NCI-H226 (cell line): ENCODE measurements at regions not wholly inside any gene's neighbourhood (a gene's known extent, or its start where the extent isn't known, plus 50 kb on each side); places are given as distances from the start of the nearest gene placed in this dataset.

ENCODE experiments used
- DNase-seq: peaks from one replicate; pipeline ENCODE4 v3.0.0-alpha.2; 2015

DNA sequence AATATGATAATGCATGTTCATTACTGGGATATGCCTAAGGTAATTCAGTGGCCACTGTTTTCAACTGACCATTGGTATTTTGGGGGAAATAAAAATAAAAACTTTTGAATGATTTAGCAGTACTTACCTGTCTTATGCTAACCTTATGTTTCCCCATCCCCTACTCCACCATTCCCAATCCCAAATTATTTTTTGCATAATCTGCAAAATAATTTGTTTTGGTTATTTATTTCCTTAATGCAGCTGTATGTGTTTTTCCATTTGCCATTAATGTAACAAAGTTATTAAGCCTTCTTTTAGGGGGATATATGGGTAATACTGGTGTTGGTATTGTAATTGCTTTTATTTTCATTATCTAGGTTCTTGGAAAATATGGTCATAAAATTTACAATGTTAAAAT, 213.9 kb upstream of the GULP1 start:
- DNase-seq = no peak

- no peak for DNase-seq
Measured at GRCh38 chr2:188078534-188078933, 213.1 kb upstream of the GULP1 start.

- peak; percentile 79 for DNase-seq
Measured at GRCh38 chr2:188079196-188079595, 212.5 kb upstream of the GULP1 start.

DNA sequence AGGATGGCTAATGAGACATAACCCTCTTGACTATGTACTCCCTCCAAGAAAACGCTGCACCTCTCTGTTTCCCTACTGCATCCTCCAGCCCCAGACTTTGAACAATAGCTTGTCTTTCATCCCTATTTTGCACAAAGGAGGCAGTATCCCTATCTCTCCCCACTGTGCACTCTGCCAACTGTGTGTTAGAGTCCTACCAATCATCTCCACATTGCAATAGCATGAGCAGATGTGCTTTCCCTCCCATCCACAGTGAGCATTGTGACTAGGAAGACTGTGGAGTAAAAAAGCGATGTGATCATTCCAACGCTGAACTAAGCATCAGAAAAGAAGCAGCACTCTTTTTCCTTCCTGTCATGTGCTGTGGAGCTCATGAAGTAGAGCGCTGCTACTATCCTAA, 206.3 kb upstream of the GULP1 start:
- DNase-seq = no peak

- peak; percentile 27 for DNase-seq
Measured at GRCh38 chr2:188089901-188090300, 201.8 kb upstream of the GULP1 start.

- DNase-seq = no peak
Measured at GRCh38 chr2:188091220-188091619, 200.5 kb upstream of the GULP1 start.

DNA sequence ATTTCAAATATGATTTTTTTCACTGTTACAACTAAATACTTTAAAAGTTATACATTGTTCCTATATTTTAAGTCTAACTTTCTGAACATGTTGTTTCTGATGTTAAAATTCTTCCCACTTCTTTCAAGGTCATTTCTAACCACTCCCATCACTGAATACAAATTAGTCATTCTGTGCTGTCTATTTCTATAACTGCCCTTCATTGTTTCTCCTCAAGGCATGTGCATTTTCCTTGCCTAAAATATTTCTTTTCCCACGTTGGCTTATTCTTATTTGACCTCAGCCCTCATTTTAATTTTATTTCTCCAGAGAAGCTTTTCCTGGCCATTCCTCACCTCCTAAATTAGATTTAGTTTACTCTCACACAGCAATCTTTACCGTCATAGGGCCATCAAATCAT, 198.9 kb upstream of the GULP1 start:
- DNase-seq = no peak

- DNase-seq = no peak
Measured at GRCh38 chr2:188096910-188097309, 194.8 kb upstream of the GULP1 start.

DNA sequence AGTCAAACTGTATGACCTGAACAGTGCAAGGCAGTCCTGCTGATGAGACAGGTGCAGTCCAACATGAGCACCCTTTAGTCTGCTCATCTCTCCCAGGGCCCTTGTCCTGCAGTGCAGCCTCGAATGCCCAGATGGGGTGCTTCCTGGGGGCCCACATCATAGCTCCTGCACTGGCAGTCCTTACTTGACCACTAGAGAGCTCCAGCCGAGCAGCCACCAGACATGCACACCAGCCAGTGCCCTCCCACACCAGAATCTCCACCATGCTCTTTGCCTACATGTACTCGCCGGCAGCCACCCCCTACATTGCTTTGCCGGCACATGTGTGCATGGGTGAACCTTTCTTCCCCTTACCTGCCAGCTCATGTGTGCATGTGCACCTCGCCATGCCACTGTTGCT, 188.8 kb upstream of the GULP1 start:
- no peak for DNase-seq

- DNase-seq = peak; percentile 15
Measured at GRCh38 chr2:188114014-188114413, 177.7 kb upstream of the GULP1 start.

DNA sequence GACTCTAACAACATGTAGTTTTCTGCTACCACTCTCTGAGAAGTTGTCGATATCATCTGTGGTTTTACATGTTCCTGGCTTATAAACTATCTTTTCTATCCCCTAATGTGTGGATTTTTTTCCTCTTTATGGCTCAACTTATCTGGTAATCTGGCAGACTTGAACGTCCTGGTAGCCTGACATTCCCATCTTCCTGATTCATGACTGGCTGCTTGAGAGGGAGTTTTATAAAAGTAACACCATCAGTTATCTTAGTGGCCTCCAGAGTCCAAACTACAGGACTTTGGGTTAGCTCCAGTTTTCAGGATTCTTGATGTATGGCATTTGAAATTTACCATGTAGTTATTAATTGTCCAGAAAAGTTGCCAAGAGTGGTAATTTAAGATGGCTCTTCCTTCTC, 174.0 kb upstream of the GULP1 start:
- DNase-seq = no peak

DNA sequence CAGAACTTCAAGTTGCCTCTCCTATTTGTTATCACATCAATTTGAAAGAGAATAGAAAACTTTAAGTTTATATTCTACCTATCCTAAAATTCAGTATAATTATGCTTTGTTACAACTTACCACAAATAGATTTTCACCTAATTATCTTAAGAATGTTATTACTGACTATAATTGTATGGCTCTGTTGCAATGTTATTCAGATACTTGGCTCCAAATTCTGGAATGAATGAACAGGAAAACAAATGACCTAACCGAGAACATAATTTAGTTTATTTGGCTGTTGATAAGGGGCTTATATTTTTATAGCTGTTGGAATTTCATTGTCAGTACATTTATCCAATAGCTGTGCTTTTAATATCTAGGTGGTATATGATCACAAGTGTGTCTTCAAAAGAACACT, 173.2 kb upstream of the GULP1 start:
- DNase-seq = no peak

GRCh38 chr2:188119112-188119838, 172.4 kb upstream of the GULP1 start:
- no peak for DNase-seq

- no peak for DNase-seq
Measured at GRCh38 chr2:188122985-188123384, 168.7 kb upstream of the GULP1 start.

DNA sequence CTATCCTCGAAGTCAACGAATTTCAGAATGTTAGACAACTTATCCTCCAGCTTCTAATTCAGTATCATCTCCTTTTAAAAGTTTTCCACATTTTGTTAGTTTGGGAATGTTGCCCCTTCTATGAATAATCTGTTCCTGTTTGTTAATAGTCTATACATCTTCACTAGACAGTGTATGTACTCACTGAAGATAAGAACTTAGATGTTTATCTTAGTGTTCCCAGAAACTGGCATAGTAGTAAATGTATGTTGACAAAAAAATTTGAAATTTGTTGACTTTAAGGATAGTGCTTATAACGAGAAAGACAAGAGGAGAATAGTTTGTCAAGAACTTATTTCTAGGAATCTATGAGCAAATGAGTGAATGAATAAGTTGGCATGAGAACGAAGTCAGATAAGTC, 162.0 kb upstream of the GULP1 start:
- DNase-seq = no peak

- no peak for DNase-seq
Measured at GRCh38 chr2:188130317-188130716, 161.4 kb upstream of the GULP1 start.

DNA sequence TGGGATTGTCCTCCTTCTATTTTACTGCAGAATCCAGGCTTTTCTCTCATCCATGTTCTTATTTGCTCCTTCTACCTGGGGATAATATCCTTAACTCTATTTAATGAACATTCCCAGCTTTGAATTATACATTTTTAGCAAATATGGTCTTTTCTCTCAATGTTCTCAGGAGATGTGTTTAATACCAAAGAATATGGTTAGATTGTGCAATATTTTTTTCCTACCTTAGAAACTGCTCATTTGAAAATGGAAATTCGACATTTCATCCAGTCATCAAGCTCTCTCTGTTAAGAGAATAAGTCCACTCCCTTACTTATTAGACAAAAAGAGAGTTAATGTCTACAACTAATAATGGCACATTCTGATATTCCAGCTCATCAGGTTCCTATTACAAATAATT, 160.4 kb upstream of the GULP1 start:
- DNase-seq = no peak

DNA sequence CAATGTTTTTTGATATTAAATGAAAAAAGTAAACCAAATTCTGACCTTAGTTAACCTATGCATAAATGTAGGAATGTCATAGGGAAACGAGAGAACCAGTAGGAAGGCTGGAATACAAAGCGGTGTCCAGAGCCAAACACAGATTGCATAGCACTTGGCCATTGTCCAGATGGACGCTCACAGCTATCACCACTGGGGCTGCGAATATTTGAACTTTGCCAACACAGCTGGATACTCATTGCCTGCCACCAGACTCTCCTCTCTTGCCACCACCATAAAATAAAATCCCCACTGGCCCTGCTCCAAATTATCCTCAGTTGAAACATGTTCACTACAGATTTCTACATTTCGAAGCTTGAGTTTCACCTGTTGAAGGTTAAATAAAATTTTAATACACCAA, 159.3 kb upstream of the GULP1 start:
- DNase-seq = no peak

GRCh38 chr2:188134241-188134640, 157.4 kb upstream of the GULP1 start:
- no peak for DNase-seq

- DNase-seq = no peak
Measured at GRCh38 chr2:188138313-188138712, 153.4 kb upstream of the GULP1 start.

DNA sequence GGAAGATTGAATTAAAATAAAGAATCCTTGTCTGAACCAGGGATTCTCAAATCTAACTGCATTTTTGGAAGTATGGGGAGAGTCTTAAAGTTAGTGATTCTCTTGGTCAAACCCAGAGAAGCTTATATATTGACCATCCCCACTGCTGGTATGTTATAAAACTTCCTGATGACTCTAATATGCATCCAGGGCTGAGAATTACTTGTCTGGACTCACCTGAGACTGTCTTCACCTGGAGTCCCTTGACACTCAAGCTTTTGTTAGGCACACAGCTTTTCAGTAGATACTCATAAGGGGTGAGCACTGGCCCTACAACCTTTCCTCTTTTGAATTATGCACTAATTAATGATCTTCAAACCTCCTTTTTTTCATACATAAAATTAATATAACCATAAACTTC, 149.6 kb upstream of the GULP1 start:
- DNase-seq = no peak

DNA sequence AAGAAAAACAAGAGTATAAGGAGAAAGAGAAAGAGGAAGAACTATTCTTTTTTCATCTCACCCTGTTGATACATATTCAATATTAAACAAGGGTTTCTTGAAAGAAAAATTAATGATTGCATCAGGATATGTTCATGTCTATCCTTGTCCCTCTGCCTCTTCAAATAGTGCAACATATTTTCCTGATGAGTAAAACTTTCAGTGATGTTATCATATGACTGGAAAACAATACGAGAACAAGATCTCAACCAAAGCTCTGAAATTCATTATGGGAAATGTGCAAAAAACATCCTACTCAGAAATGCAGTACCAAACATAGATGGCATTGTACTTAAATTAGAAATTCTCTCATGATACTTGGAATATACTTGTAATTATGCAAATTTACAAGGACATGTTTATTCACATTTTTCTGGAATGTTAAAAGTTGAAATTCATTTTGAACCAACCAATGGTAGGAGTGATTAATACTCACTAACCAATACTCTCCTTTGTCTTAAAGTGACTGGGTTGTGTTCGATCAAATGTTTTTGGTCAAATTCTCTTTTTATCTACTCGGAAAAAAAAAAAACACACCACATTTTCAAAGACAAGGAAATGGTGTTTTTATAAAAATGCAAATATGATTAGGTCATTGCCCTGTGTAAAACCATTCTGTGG, 148.9 kb upstream of the GULP1 start:
- peak; percentile 6 for DNase-seq

DNA sequence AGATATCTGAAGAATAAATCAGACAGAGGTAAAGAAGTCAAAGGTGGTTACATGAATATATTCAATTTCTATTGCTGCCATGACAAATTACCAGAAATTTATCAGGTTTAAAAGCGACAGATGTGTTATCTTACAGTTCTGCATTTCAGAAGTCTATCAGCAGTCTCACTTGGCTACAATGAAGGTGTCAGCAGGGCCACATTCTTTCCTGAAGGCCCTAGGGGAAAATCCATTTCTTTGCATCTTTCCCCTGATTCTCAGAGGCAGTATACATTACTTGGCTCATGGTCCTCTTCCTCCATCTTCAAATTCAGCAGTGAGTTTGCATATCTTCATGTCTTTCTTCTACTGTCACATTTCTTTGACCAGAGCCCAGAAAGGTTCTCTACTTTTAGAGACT, 145.8 kb upstream of the GULP1 start:
- DNase-seq = no peak

DNA sequence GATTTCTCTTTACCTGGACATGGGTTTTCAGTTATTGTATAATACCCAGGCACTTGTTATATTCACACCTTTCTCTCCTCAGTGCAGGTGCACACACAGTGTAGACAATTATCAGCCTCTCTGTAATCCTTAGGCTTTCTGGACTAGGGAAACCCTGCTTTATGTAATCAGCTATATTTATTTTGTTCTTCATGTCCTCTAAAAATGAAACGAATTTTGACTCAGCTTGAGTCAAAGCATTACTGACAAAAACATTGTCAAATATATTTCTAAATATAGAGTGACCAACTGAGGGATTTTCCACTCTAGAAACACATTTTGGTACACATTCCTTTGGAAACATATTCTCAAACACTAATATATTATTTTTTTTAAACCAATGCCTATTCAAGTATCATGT, 144.8 kb upstream of the GULP1 start:
- DNase-seq = no peak

DNA sequence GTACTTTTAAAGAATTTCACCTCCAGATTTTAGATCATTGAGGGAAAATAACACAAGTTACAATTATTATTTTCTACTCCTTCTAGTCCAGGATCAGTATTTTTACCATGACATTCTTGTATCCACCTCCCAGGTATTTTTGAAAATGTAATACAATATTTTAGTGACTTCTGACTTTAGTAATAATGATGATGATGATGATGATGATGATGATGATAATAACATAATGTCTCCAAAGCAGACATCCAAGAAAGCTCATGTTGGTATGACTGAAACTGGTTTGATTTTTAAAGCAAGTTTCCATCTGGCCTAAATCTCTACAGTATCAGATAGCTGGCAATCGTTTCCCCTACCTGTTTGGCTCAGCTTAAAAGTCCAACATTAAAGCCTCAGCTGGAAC, 140.0 kb upstream of the GULP1 start:
- no peak for DNase-seq
